ENCODE measurements at regions not wholly inside any gene's neighbourhood (a gene's known extent, or its start where the extent isn't known, plus 50 kb on each side); places are given as distances from the start of the nearest gene placed in this dataset.

- Mint-ChIP-seq H3K36me3 (ENCODE audit: unreplicated experiment) (peaks cover 13% of the 10 kb centered on the region), H3K4me3 (ENCODE audit: unreplicated experiment) (no peak overlapping the region), H3K4me1 (ENCODE audit: low read depth, unreplicated experiment) (no peaks in the 10 kb centered on the region), H3K9me3 (ENCODE audit: unreplicated experiment) (no peaks in the 10 kb centered on the region), H3K27ac (ENCODE audit: unreplicated experiment) (no peak overlapping the region), H3K27me3 (ENCODE audit: unreplicated experiment) (no peaks in the 10 kb centered on the region)
- TF ChIP-seq, protein P1, sequence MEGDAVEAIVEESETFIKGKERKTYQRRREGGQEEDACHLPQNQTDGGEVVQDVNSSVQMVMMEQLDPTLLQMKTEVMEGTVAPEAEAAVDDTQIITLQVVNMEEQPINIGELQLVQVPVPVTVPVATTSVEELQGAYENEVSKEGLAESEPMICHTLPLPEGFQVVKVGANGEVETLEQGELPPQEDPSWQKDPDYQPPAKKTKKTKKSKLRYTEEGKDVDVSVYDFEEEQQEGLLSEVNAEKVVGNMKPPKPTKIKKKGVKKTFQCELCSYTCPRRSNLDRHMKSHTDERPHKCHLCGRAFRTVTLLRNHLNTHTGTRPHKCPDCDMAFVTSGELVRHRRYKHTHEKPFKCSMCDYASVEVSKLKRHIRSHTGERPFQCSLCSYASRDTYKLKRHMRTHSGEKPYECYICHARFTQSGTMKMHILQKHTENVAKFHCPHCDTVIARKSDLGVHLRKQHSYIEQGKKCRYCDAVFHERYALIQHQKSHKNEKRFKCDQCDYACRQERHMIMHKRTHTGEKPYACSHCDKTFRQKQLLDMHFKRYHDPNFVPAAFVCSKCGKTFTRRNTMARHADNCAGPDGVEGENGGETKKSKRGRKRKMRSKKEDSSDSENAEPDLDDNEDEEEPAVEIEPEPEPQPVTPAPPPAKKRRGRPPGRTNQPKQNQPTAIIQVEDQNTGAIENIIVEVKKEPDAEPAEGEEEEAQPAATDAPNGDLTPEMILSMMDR (IDR thresholded peaks at IDR 0.05; ENCODE audit: partially characterized antibody, unreplicated experiment): no peak
- no peak for DNase-seq
Measured at GRCh38 chr21:35153671-35154070, 104.6 kb upstream of the RUNX1 start.

DNA sequence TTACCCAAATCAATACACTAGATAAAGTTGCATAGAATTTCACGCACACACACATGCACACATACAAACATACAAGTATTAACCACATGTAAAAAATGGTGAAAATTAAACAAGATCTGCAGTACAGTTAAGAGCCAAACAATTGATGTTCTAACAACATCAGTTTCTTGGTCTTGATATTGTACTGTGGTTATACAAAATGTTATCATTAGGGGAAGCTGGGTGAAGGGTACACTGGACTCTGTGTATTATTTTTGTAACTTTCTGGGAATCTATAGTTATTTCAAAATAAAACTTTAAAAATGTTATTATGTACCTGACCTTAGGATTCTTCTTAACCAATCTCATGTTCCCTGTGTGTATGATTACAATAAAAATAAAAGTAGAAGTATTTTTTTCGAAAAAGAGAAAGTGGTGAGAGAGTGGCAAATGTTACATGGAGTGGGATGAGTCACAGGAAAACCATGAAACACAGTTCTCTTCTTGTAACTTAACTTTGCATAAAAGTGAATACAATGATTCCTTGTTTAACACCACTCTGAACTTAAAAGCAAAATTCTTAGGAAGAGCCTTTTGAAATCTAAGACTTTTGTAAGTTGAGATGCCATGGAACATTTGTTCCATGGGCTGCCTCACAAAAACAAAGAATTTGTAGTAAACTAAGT is 101.6 kb upstream of the RUNX1 start:
- no peak for DNase-seq
- Mint-ChIP-seq H3K9me3 (ENCODE audit: unreplicated experiment) (no peaks in the 10 kb centered on the region), H3K4me3 (ENCODE audit: unreplicated experiment) (no peak overlapping the region), H3K4me1 (ENCODE audit: low read depth, unreplicated experiment) (no peaks in the 10 kb centered on the region), H3K27me3 (ENCODE audit: unreplicated experiment) (no peaks in the 10 kb centered on the region), H3K27ac (ENCODE audit: unreplicated experiment) (no peak overlapping the region), H3K36me3 (ENCODE audit: unreplicated experiment) (no peaks in the 10 kb centered on the region)
- TF ChIP-seq, protein P1 (IDR thresholded peaks at IDR 0.05; ENCODE audit: partially characterized antibody, unreplicated experiment): no peak

GRCh38 chr21:35149698-35150097 is 100.6 kb upstream of the RUNX1 start:
- H3K27me3 Mint-ChIP-seq (ENCODE audit: unreplicated experiment): no peaks in the 10 kb centered on the region
- no peak overlapping the region for H3K27ac Mint-ChIP-seq (ENCODE audit: unreplicated experiment)
- TF ChIP-seq, protein P1 (IDR thresholded peaks at IDR 0.05; ENCODE audit: partially characterized antibody, unreplicated experiment): no peak
- no peak overlapping the region for H3K4me3 Mint-ChIP-seq (ENCODE audit: unreplicated experiment)
- no peaks in the 10 kb centered on the region for H3K4me1 Mint-ChIP-seq (ENCODE audit: low read depth, unreplicated experiment)
- no peaks in the 10 kb centered on the region for H3K9me3 Mint-ChIP-seq (ENCODE audit: unreplicated experiment)
- no peak for DNase-seq
- H3K36me3 Mint-ChIP-seq (ENCODE audit: unreplicated experiment): no peaks in the 10 kb centered on the region

- no peaks in the 10 kb centered on the region for H3K4me1 Mint-ChIP-seq (ENCODE audit: low read depth, unreplicated experiment)
- TF ChIP-seq, protein P1 (IDR thresholded peaks at IDR 0.05; ENCODE audit: partially characterized antibody, unreplicated experiment): no peak
- H3K27me3 Mint-ChIP-seq (ENCODE audit: unreplicated experiment): no peaks in the 10 kb centered on the region
Measured at GRCh38 chr21:35147439-35147838, 98.3 kb upstream of the RUNX1 start.

GRCh38 chr21:35145626-35146233 is 96.6 kb upstream of the RUNX1 start:
- Mint-ChIP-seq H3K36me3 (ENCODE audit: unreplicated experiment) (no peaks in the 10 kb centered on the region), H3K9me3 (ENCODE audit: unreplicated experiment) (no peaks in the 10 kb centered on the region), H3K4me3 (ENCODE audit: unreplicated experiment) (no peak overlapping the region), H3K27me3 (ENCODE audit: unreplicated experiment) (no peaks in the 10 kb centered on the region), H3K27ac (ENCODE audit: unreplicated experiment) (no peak overlapping the region), H3K4me1 (ENCODE audit: low read depth, unreplicated experiment) (no peaks in the 10 kb centered on the region)
- TF ChIP-seq, protein P1 (IDR thresholded peaks at IDR 0.05; ENCODE audit: partially characterized antibody, unreplicated experiment): no peak
- no peak for DNase-seq

More at GRCh38 chr21:35147439-35147838, 98.3 kb upstream of the RUNX1 start:
- H3K36me3 Mint-ChIP-seq (ENCODE audit: unreplicated experiment): no peaks in the 10 kb centered on the region
- no peak overlapping the region for H3K4me3 Mint-ChIP-seq (ENCODE audit: unreplicated experiment)
- H3K9me3 Mint-ChIP-seq (ENCODE audit: unreplicated experiment): no peaks in the 10 kb centered on the region
- no peak overlapping the region for H3K27ac Mint-ChIP-seq (ENCODE audit: unreplicated experiment)
- no peak for DNase-seq
